ENCODE measurements at regions not wholly inside any gene's neighbourhood (a gene's known extent, or its start where the extent isn't known, plus 50 kb on each side); places are given as distances from the start of the nearest gene placed in this dataset.

DNA sequence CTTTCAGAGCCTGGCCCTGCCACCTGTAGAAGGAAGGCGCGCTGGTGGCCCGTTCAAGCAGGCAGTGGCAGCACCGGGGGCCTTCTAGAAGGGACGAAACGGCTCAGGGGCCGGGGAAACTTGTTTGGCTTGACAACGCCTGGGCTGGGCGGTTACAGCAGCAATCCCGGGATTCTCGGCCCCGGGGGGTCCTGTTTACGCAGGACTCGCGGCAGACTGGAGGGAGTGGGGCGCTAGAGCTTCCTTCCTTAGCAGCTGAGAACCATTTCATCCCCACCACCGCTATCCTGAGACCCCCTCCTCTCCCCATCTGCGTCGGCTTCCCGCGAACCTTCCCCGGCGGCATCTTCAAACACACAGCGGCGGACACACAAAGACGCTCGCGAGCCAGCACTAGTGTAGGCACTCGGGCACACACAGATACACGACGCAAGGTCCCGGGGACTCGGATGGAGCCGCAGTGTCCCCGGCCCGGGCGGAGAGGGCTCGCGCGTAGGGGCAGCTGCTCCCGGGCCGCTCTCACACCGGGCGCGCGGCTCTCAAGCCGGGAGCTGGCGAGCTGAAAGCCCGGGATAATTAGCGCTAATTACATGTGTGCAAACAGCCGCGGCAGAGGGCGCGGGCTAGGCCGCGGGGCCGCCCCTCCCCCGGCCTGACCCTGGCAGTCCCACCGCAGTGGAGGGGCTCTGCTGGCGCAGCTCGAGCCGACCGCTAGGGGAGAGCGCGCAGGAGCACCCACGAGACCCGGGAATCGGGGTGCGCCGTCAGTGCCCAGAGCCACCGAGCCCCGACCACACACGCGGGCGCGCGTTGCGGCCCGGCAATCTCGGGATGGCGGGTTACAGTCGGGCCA, 271.4 kb downstream of the FOXD2 start:
- Histone ChIP-seq H3K4me3 (peak overlapping the region in 1 of 4 donors; percentile 44), H3K9me3 (replicated peaks in 1 of 3) (no peaks in the 10 kb centered on the region), H3K36me3 (replicated peaks in 1 of 2) (no peaks in the 10 kb centered on the region), H3K27ac (peak overlapping the region in 1 of 5 donors; percentile 55), H3K27me3 (peaks cover 51% of the 10 kb centered on the region), H3K4me1 (replicated peaks in 1 of 2) (peaks cover 0 to 20% of the 10 kb centered on the region in 2 donors)
- intact Hi-C loops (cut with DNase I): no loop called here
- no peak for DNase-seq
- TF ChIP-seq, protein P1, sequence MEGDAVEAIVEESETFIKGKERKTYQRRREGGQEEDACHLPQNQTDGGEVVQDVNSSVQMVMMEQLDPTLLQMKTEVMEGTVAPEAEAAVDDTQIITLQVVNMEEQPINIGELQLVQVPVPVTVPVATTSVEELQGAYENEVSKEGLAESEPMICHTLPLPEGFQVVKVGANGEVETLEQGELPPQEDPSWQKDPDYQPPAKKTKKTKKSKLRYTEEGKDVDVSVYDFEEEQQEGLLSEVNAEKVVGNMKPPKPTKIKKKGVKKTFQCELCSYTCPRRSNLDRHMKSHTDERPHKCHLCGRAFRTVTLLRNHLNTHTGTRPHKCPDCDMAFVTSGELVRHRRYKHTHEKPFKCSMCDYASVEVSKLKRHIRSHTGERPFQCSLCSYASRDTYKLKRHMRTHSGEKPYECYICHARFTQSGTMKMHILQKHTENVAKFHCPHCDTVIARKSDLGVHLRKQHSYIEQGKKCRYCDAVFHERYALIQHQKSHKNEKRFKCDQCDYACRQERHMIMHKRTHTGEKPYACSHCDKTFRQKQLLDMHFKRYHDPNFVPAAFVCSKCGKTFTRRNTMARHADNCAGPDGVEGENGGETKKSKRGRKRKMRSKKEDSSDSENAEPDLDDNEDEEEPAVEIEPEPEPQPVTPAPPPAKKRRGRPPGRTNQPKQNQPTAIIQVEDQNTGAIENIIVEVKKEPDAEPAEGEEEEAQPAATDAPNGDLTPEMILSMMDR (IDR thresholded peaks at IDR 0.05): peak in 3 of 6 experiments; percentile 16 to 30 (median 29)
- TF ChIP-seq POLR2A (IDR thresholded peaks at IDR 0.05): no peak
- WGBS, 4 donors: 1 to 3% (median 2%) methylated on average over 11 to 82 of the region's 82 CpGs

- TF ChIP-seq POLR2A (IDR thresholded peaks at IDR 0.05): no peak
- TF ChIP-seq, protein P1 (IDR thresholded peaks at IDR 0.05): no peak
- Histone ChIP-seq H3K4me1 (replicated peaks in 1 of 2) (peaks cover 0 to 20% of the 10 kb centered on the region in 2 donors), H3K9me3 (replicated peaks in 1 of 3) (no peaks in the 10 kb centered on the region), H3K27me3 (peaks cover 56% of the 10 kb centered on the region), H3K27ac (peak overlapping the region in 1 of 5 donors; percentile 55), H3K36me3 (replicated peaks in 1 of 2) (no peaks in the 10 kb centered on the region), H3K4me3 (peak overlapping the region in 1 of 4 donors; percentile 44)
- WGBS, 4 donors: 1 to 7% (median 2%) methylated on average over 7 to 25 of the region's 25 CpGs
- intact Hi-C loops (cut with DNase I): loop anchor here (2.0 to 5.0 kb wide), 2 partner anchors 277 to 278 kb away; no protein-coding TSS in a partner anchor
- DNase-seq: no peak
These were observed 272.0 kb downstream of the FOXD2 start for GRCh38 chr1:47709872-47710231.

GRCh38 chr1:47710329-47711071, 272.7 kb downstream of the FOXD2 start:
- no peaks in the 10 kb centered on the region for H3K9me3 ChIP-seq (replicated peaks in 1 of 3)
- peak; percentile 60 to 86 (median 80) for DNase-seq
- no peaks in the 10 kb centered on the region for H3K36me3 ChIP-seq (replicated peaks in 1 of 2)
- 3 to 6% (median 4%) methylated on average over 30 to 46 of the region's 46 CpGs for WGBS, 4 donors
- intact Hi-C loops (cut with DNase I): loop anchor here (2.0 to 5.0 kb wide), 2 partner anchors 278 kb away; no protein-coding TSS in a partner anchor
- H3K4me3 ChIP-seq: peak overlapping the region in 1 of 4 donors; percentile 44
- TF ChIP-seq, protein P1 (IDR thresholded peaks at IDR 0.05): peak; percentile 81 to 99 (median 98)
- no peak for TF ChIP-seq POLR2A (IDR thresholded peaks at IDR 0.05)
- peaks cover 0 to 20% of the 10 kb centered on the region in 2 donors for H3K4me1 ChIP-seq (replicated peaks in 1 of 2)
- H3K27me3 ChIP-seq: peaks cover 56% of the 10 kb centered on the region
- H3K27ac ChIP-seq: no peak overlapping the region
